WERI-Rb-1 (cell line): ENCODE measurements at regions not wholly inside any gene's neighbourhood (a gene's known extent, or its start where the extent isn't known, plus 50 kb on each side); places are given as distances from the start of the nearest gene placed in this dataset.

Experiments used
- DNase-seq: peaks from one replicate; pipeline ENCODE4 v3.0.0-alpha.2; 2020
- H3K27ac ChIP-seq: fragments of 250-450 bp; sonication (Bioruptor Pico); 2 replicates; pipeline ENCODE4 v1.5.1; 2020; ENCODE audit warnings: mild to moderate bottlenecking, moderate library complexity
- H3K27me3 ChIP-seq: fragments of 250-450 bp; sonication (Bioruptor Pico); 2 replicates; pipeline ENCODE4 v1.5.1; 2021; ENCODE audit warnings: mild to moderate bottlenecking, low read depth, moderate library complexity; ENCODE audit not compliant: insufficient read depth, severe bottlenecking
- H3K36me3 ChIP-seq: fragments of 250-450 bp; sonication (Bioruptor Pico); 2 replicates; pipeline ENCODE4 v1.5.1; 2020; ENCODE audit warnings: mild to moderate bottlenecking, moderate library complexity
- H3K4me3 ChIP-seq: 2 replicates; pipeline ENCODE4 v1.5.1; 2011; ENCODE audit warnings: low read depth, mild to moderate bottlenecking, control low read depth, low read length
- H3K9me3 ChIP-seq: fragments of 250-450 bp; sonication (Bioruptor Pico); 2 replicates; pipeline ENCODE4 v1.5.1; 2021; ENCODE audit warnings: mild to moderate bottlenecking, moderate library complexity; ENCODE audit not compliant: severe bottlenecking
- CTCF ChIP-seq: IDR thresholded peaks from 2 replicates; pipeline ENCODE4 v1.5.1; 2011; ENCODE audit warnings: low read depth, mild to moderate bottlenecking, control low read depth, inconsistent platforms, low read length

- no peak overlapping the region for H3K4me3 ChIP-seq
- no peak for DNase-seq
- H3K9me3 ChIP-seq: peaks cover 8% of the 10 kb centered on the region
- H3K27ac ChIP-seq: no peak overlapping the region
- no peaks in the 10 kb centered on the region for H3K27me3 ChIP-seq
- no peaks in the 10 kb centered on the region for H3K36me3 ChIP-seq
- TF ChIP-seq CTCF: no peak
These were observed 839.1 kb upstream of the SORCS1 start for GRCh38 chr10:108003576-108003975.

- Histone ChIP-seq H3K36me3 (no peaks in the 10 kb centered on the region), H3K4me3 (no peak overlapping the region), H3K27ac (no peak overlapping the region), H3K27me3 (no peaks in the 10 kb centered on the region), H3K9me3 (peaks cover 6% of the 10 kb centered on the region)
- no peak for TF ChIP-seq CTCF
- no peak for DNase-seq
These were observed 838.6 kb upstream of the SORCS1 start for GRCh38 chr10:108003061-108003460.

GRCh38 chr10:108000365-108000764 is 835.9 kb upstream of the SORCS1 start:
- no peak for TF ChIP-seq CTCF
- Histone ChIP-seq H3K9me3 (no peaks in the 10 kb centered on the region), H3K4me3 (no peak overlapping the region), H3K27me3 (no peaks in the 10 kb centered on the region), H3K36me3 (no peaks in the 10 kb centered on the region), H3K27ac (no peak overlapping the region)
- no peak for DNase-seq

GRCh38 chr10:107994621-107995270 is 830.2 kb upstream of the SORCS1 start:
- TF ChIP-seq CTCF: no peak
- DNase-seq: no peak
- no peak overlapping the region for H3K4me3 ChIP-seq
- no peaks in the 10 kb centered on the region for H3K27me3 ChIP-seq
- no peaks in the 10 kb centered on the region for H3K36me3 ChIP-seq
- no peak overlapping the region for H3K27ac ChIP-seq
- H3K9me3 ChIP-seq: no peaks in the 10 kb centered on the region

GRCh38 chr10:107986571-107986970 is 822.1 kb upstream of the SORCS1 start:
- no peak overlapping the region for H3K4me3 ChIP-seq
- no peaks in the 10 kb centered on the region for H3K27me3 ChIP-seq
- no peak for DNase-seq
- no peaks in the 10 kb centered on the region for H3K9me3 ChIP-seq
- TF ChIP-seq CTCF: no peak
- no peak overlapping the region for H3K27ac ChIP-seq
- H3K36me3 ChIP-seq: no peaks in the 10 kb centered on the region

GRCh38 chr10:107984581-107984980 is 820.1 kb upstream of the SORCS1 start:
- Histone ChIP-seq H3K9me3 (no peaks in the 10 kb centered on the region), H3K27me3 (no peaks in the 10 kb centered on the region), H3K36me3 (no peaks in the 10 kb centered on the region), H3K27ac (no peak overlapping the region), H3K4me3 (no peak overlapping the region)
- TF ChIP-seq CTCF: no peak
- DNase-seq: no peak
